ENCODE measurements at regions not wholly inside any gene's neighbourhood (a gene's known extent, or its start where the extent isn't known, plus 50 kb on each side); places are given as distances from the start of the nearest gene placed in this dataset.

DNA sequence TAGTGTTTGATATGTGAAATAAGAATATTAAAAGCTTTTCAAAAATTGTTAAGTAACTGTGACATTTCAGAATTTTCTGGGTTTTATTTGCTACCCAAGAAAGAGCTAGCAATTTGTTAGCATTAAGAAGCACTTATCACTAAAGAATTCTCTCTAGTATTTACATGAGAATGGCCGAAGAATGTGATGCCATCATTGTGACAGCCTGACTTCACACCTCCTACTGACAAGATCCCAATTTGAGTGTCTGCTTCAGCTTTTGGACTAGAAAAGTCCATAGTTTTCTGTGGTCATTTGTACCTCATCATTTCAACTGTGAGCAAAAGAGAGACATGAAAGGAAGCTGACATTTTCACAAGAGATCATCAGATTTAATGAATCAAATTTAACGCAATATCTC, 548.1 kb upstream of the AGTR1 start:
- Histone ChIP-seq H3K4me1 (ENCODE audit: control insufficient read depth in 1 of 2, insufficient read depth in 2 of 2, low read length in 2 of 2) (no peaks in the 10 kb centered on the region), H2AFZ (ENCODE audit: insufficient read depth, low read length, poor library complexity) (no peak overlapping the region), H3K14ac (ENCODE audit: low read length) (no peak overlapping the region), H3K18ac (ENCODE audit: low read length) (no peak overlapping the region), H3K27me3 (ENCODE audit: insufficient read depth, low read length) (no peaks in the 10 kb centered on the region), H2AK5ac (ENCODE audit: low read length) (no peak overlapping the region), H3K9me3 (ENCODE audit: insufficient read depth, low read depth, low read length) (no peaks in the 10 kb centered on the region), H3K9ac (ENCODE audit: low read length) (no peak overlapping the region), H2BK120ac (ENCODE audit: insufficient read depth, low read length, poor library complexity) (no peak overlapping the region), H3K79me2 (ENCODE audit: control insufficient read depth, insufficient read depth, low read length, poor library complexity) (no peaks in the 10 kb centered on the region), H3K4me2 (ENCODE audit: low read length) (no peak overlapping the region), H4K91ac (ENCODE audit: low read depth, low read length) (no peak overlapping the region), H4K12ac (ENCODE audit: low read depth, low read length) (no peak overlapping the region), H3K79me1 (ENCODE audit: low read length) (no peaks in the 10 kb centered on the region), H3K27ac (ENCODE audit: low read depth, low read length) (no peak overlapping the region), H2BK5ac (ENCODE audit: low read depth, low read length, poor library complexity) (no peak overlapping the region), H4K8ac (ENCODE audit: low read depth, low read length) (no peak overlapping the region), H3K23ac (ENCODE audit: low read length) (no peak overlapping the region), H3K4ac (ENCODE audit: low read depth, low read length) (no peak overlapping the region), H3K36me3 (ENCODE audit: control insufficient read depth in 1 of 2, insufficient read depth in 2 of 2, low read length in 2 of 2) (no peaks in the 10 kb centered on the region), H3K4me3 (ENCODE audit: low read depth, low read length) (no peak overlapping the region), H2BK12ac (ENCODE audit: low read length) (no peak overlapping the region)
- no peak for DNase-seq
- no CpG with 5 or more reads among the region's 2 CpGs for WGBS (ENCODE audit: extremely low coverage, insufficient coverage, insufficient read length)

DNA sequence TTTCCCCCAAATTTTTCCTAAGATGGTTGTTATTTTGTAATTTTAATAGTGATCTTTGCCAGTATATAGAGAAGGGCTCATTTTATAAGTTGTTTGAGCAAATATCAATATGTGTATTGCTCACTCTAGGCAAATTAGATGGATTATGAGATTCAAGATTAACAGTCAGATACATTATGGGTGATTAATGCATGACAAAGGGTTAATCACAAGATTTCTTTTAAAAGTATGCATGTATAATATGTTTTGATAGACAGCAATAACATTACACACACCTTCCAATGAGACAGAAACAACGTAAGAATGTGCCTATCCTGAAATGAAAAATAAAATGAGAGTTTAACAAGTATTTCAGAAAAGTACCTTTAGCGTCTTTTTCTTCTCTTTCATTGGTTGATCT, 547.6 kb upstream of the AGTR1 start:
- Histone ChIP-seq H3K79me2 (ENCODE audit: control insufficient read depth, insufficient read depth, low read length, poor library complexity) (no peaks in the 10 kb centered on the region), H3K4ac (ENCODE audit: low read depth, low read length) (no peak overlapping the region), H3K4me3 (ENCODE audit: low read depth, low read length) (no peak overlapping the region), H4K91ac (ENCODE audit: low read depth, low read length) (no peak overlapping the region), H4K12ac (ENCODE audit: low read depth, low read length) (no peak overlapping the region), H2BK120ac (ENCODE audit: insufficient read depth, low read length, poor library complexity) (no peak overlapping the region), H3K9ac (ENCODE audit: low read length) (no peak overlapping the region), H3K18ac (ENCODE audit: low read length) (no peak overlapping the region), H4K8ac (ENCODE audit: low read depth, low read length) (no peak overlapping the region), H3K27ac (ENCODE audit: low read depth, low read length) (no peak overlapping the region), H2BK12ac (ENCODE audit: low read length) (no peak overlapping the region), H3K23ac (ENCODE audit: low read length) (no peak overlapping the region), H3K4me1 (ENCODE audit: control insufficient read depth in 1 of 2, insufficient read depth in 2 of 2, low read length in 2 of 2) (no peaks in the 10 kb centered on the region), H3K4me2 (ENCODE audit: low read length) (no peak overlapping the region), H2BK5ac (ENCODE audit: low read depth, low read length, poor library complexity) (no peak overlapping the region), H3K36me3 (ENCODE audit: control insufficient read depth in 1 of 2, insufficient read depth in 2 of 2, low read length in 2 of 2) (no peaks in the 10 kb centered on the region), H3K9me3 (ENCODE audit: insufficient read depth, low read depth, low read length) (no peaks in the 10 kb centered on the region), H3K14ac (ENCODE audit: low read length) (no peak overlapping the region), H3K79me1 (ENCODE audit: low read length) (no peaks in the 10 kb centered on the region), H2AK5ac (ENCODE audit: low read length) (no peak overlapping the region), H2AFZ (ENCODE audit: insufficient read depth, low read length, poor library complexity) (no peak overlapping the region), H3K27me3 (ENCODE audit: insufficient read depth, low read length) (no peaks in the 10 kb centered on the region)
- no CpG with 5 or more reads among the region's 2 CpGs for WGBS (ENCODE audit: extremely low coverage, insufficient coverage, insufficient read length)
- DNase-seq = no peak

DNA sequence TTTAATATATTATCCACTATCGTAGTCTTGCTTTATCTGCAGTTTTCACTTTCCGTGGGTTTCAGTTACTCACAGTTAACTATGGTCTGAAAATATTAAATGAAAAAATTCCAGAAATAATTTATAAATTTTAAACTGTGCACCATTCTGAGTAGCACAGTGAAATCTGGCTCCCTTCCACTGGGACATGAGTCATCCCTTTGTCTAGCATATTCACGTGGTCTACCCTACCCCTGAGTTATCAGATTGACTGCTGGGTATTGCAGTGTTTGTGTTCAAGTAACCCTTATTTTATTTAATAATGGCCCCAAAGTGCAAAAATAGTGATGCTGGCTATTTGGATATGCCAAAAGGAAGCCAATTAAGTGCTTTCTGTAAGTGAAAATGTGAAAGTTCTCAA, 539.5 kb upstream of the AGTR1 start:
- Histone ChIP-seq H3K4me2 (ENCODE audit: low read length) (no peak overlapping the region), H3K27ac (ENCODE audit: low read depth, low read length) (no peak overlapping the region), H2BK12ac (ENCODE audit: low read length) (no peak overlapping the region), H3K4me1 (ENCODE audit: control insufficient read depth in 1 of 2, insufficient read depth in 2 of 2, low read length in 2 of 2) (no peaks in the 10 kb centered on the region), H3K79me2 (ENCODE audit: control insufficient read depth, insufficient read depth, low read length, poor library complexity) (no peaks in the 10 kb centered on the region), H3K4ac (ENCODE audit: low read depth, low read length) (no peak overlapping the region), H3K4me3 (ENCODE audit: low read depth, low read length) (no peak overlapping the region), H3K23ac (ENCODE audit: low read length) (no peak overlapping the region), H3K14ac (ENCODE audit: low read length) (no peak overlapping the region), H3K9me3 (ENCODE audit: insufficient read depth, low read depth, low read length) (no peaks in the 10 kb centered on the region), H4K12ac (ENCODE audit: low read depth, low read length) (no peak overlapping the region), H2AFZ (ENCODE audit: insufficient read depth, low read length, poor library complexity) (no peak overlapping the region), H3K9ac (ENCODE audit: low read length) (no peak overlapping the region), H2BK120ac (ENCODE audit: insufficient read depth, low read length, poor library complexity) (no peak overlapping the region), H2AK5ac (ENCODE audit: low read length) (no peak overlapping the region), H3K18ac (ENCODE audit: low read length) (no peak overlapping the region), H3K36me3 (ENCODE audit: control insufficient read depth in 1 of 2, insufficient read depth in 2 of 2, low read length in 2 of 2) (no peaks in the 10 kb centered on the region), H4K8ac (ENCODE audit: low read depth, low read length) (no peak overlapping the region), H3K79me1 (ENCODE audit: low read length) (no peaks in the 10 kb centered on the region), H2BK5ac (ENCODE audit: low read depth, low read length, poor library complexity) (no peak overlapping the region), H3K27me3 (ENCODE audit: insufficient read depth, low read length) (no peaks in the 10 kb centered on the region), H4K91ac (ENCODE audit: low read depth, low read length) (no peak overlapping the region)
- DNase-seq = no peak
- WGBS (ENCODE audit: extremely low coverage, insufficient coverage, insufficient read length) = no CpG with 5 or more reads among the region's 3 CpGs

DNA sequence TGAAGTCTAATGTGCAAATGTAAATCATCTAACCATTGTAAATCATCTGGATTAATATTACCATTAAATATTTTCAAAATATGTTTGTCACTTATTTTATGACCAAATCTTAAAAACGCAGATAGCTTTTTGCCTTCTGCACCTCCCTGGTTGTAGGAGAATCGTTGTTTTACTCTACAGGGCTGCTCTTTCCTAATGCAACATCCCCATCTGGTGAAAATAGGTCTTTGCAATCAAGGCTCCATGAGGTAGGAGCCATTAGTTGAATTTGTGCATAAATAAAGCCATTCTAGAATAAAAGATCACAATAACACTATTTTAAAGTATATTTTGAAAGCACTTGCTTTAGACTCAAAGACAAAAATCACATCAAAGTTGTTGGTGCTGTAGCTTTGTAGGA, 535.6 kb upstream of the AGTR1 start:
- Histone ChIP-seq H3K4ac (ENCODE audit: low read depth, low read length) (no peak overlapping the region), H3K4me2 (ENCODE audit: low read length) (no peak overlapping the region), H2BK120ac (ENCODE audit: insufficient read depth, low read length, poor library complexity) (no peak overlapping the region), H4K8ac (ENCODE audit: low read depth, low read length) (no peak overlapping the region), H2BK5ac (ENCODE audit: low read depth, low read length, poor library complexity) (no peak overlapping the region), H3K79me2 (ENCODE audit: control insufficient read depth, insufficient read depth, low read length, poor library complexity) (no peaks in the 10 kb centered on the region), H2BK12ac (ENCODE audit: low read length) (no peak overlapping the region), H4K12ac (ENCODE audit: low read depth, low read length) (no peak overlapping the region), H3K36me3 (ENCODE audit: control insufficient read depth in 1 of 2, insufficient read depth in 2 of 2, low read length in 2 of 2) (no peaks in the 10 kb centered on the region), H2AK5ac (ENCODE audit: low read length) (no peak overlapping the region), H3K9me3 (ENCODE audit: insufficient read depth, low read depth, low read length) (no peaks in the 10 kb centered on the region), H3K9ac (ENCODE audit: low read length) (no peak overlapping the region), H2AFZ (ENCODE audit: insufficient read depth, low read length, poor library complexity) (no peak overlapping the region), H3K23ac (ENCODE audit: low read length) (no peak overlapping the region), H3K79me1 (ENCODE audit: low read length) (no peaks in the 10 kb centered on the region), H3K4me3 (ENCODE audit: low read depth, low read length) (no peak overlapping the region), H3K27me3 (ENCODE audit: insufficient read depth, low read length) (no peaks in the 10 kb centered on the region), H4K91ac (ENCODE audit: low read depth, low read length) (no peak overlapping the region), H3K14ac (ENCODE audit: low read length) (no peak overlapping the region), H3K18ac (ENCODE audit: low read length) (no peak overlapping the region), H3K4me1 (ENCODE audit: control insufficient read depth in 1 of 2, insufficient read depth in 2 of 2, low read length in 2 of 2) (no peaks in the 10 kb centered on the region), H3K27ac (ENCODE audit: low read depth, low read length) (no peak overlapping the region)
- WGBS (ENCODE audit: extremely low coverage, insufficient coverage, insufficient read length) = no CpG with 5 or more reads among the region's 2 CpGs
- no peak for DNase-seq

Data from trophoblast cell (in vitro differentiated cells and primary cell).